K562 (cell line): ENCODE measurements at regions not wholly inside any gene's neighbourhood (a gene's known extent, or its start where the extent isn't known, plus 50 kb on each side); places are given as distances from the start of the nearest gene placed in this dataset.

Source experiments
- ATAC-seq: fragments of 200-7000 bp; cut with Tn5 transposase; 3 replicates; pipeline ENCODE4 v1.9.1; 2020; ENCODE audit warnings: moderate library complexity
- BruUV-seq: library from RNA; stranded (reverse); fragments of 400-500 nt; replicated peaks from 2 replicates; lab custom pipeline; 2021; lab: Mats Ljungman, UMichigan
- CTCF ChIA-PET: fragments of 300-600 bp; formaldehyde crosslinking; extraction: SDS; loops from one replicate; lab custom pipeline; 2021; ENCODE audit warnings: low intra/inter-chr PET ratio; lab: Yijun Ruan, JAX
- POLR2A ChIA-PET: fragments of 300-600, 350-650 bp; sonication (Branson Sonifier 250); formaldehyde crosslinking; extraction: SDS; loops from one replicate; lab custom pipeline; 2021; ENCODE audit warnings: antibody characterized with exemption, inconsistent platforms; lab: Yijun Ruan, JAX
- DNase-seq, 4 experiments: peaks; one replicate each; pipeline versions ENCODE4 v3.0.0 to v3.0.0-alpha.2; 2011 to 2018; ENCODE audit warnings: low spot score in 3 of 4, mixed read lengths in 3 of 4; ENCODE audit errors: extremely low read depth in 1 of 4
- FAIRE-seq: peaks from 2 replicates; lab custom pipeline; 2011; peaks lifted over from hg19 to GRCh38; lab: Jason Lieb, UNC
- H2AFZ ChIP-seq: 2 replicates; pipeline ENCODE4 v1.6.0; 2011; ENCODE audit warnings: low read depth, low read length, control low read depth, inconsistent platforms
- H3K27ac ChIP-seq: fragments of 200-600 bp; 3 replicates; pipeline ENCODE4 v1.8.0; 2011; ENCODE audit warnings: low read depth, mild to moderate bottlenecking, control low read depth, inconsistent platforms, low read length, moderate library complexity, mixed read lengths; ENCODE audit errors: extremely low read depth
- H3K27me3 ChIP-seq, 2 experiments: fragments of 300-600 bp in 1 of 2; 2 replicates in 1 of 2; 3 replicates in 1 of 2; pipeline versions ENCODE4 v1.6.0 to v1.8.0; 2011; ENCODE audit warnings: inconsistent platforms in 2 of 2, low read length in 2 of 2, mild to moderate bottlenecking in 1 of 2, mixed read lengths in 1 of 2, moderate library complexity in 1 of 2; ENCODE audit not compliant: control insufficient read depth in 2 of 2, insufficient read depth in 2 of 2
- H3K36me3 ChIP-seq: fragments of 300-600 bp; 3 replicates; pipeline ENCODE4 v1.8.0; 2011; ENCODE audit warnings: mild to moderate bottlenecking, low read length, inconsistent platforms; ENCODE audit not compliant: control insufficient read depth, insufficient read depth
- H3K4me1 ChIP-seq, 2 experiments: fragments of 200-600 bp in 1 of 2; replicated peaks in 1 of 2; 2 replicates in 1 of 2; 3 replicates in 1 of 2; pipeline versions ENCODE4 v1.5.1 to v1.8.0; 2011; ENCODE audit warnings: inconsistent platforms in 2 of 2, low read length in 2 of 2, mild to moderate bottlenecking in 1 of 2, mixed read lengths in 1 of 2, moderate library complexity in 1 of 2; ENCODE audit not compliant: control insufficient read depth in 2 of 2, insufficient read depth in 2 of 2
- H3K4me2 ChIP-seq: 2 replicates; pipeline ENCODE4 v1.6.1; 2011; ENCODE audit warnings: low read length, control low read depth, inconsistent platforms, mixed read lengths; ENCODE audit not compliant: insufficient read depth
- H3K4me3 ChIP-seq: fragments of 200-600 bp; sonication (generic), shearing (Covaris generic); 2 replicates; pipeline ENCODE4 v1.5.1; 2016; ENCODE audit warnings: control low read depth, inconsistent platforms
- H3K79me2 ChIP-seq: fragments of 200-600 bp; 3 replicates; pipeline ENCODE4 v1.8.0; 2011; ENCODE audit warnings: low read length, inconsistent platforms; ENCODE audit not compliant: control insufficient read depth, insufficient read depth
- H3K9ac ChIP-seq, 2 experiments: 2 replicates each; pipeline versions ENCODE4 v1.6.0 to v1.6.1; 2011; ENCODE audit warnings: low read depth in 2 of 2, low read length in 2 of 2, control low read depth in 1 of 2, inconsistent platforms in 1 of 2, mild to moderate bottlenecking in 1 of 2, mixed read lengths in 1 of 2; ENCODE audit not compliant: insufficient read depth in 1 of 2
- H3K9me1 ChIP-seq: one replicate; pipeline ENCODE4 v1.6.0; 2011; ENCODE audit warnings: inconsistent platforms, mild to moderate bottlenecking, low read length, moderate library complexity; ENCODE audit not compliant: control insufficient read depth, insufficient read depth
- H3K9me3 ChIP-seq: replicated peaks from 2 replicates; pipeline ENCODE4 v1.5.1; 2011; ENCODE audit warnings: low read depth, low read length, inconsistent platforms; ENCODE audit not compliant: control insufficient read depth, insufficient read depth
- H4K20me1 ChIP-seq: replicated peaks from 2 replicates; pipeline ENCODE4 v1.6.1; 2011; ENCODE audit warnings: low read length, inconsistent platforms, mixed read lengths; ENCODE audit not compliant: control insufficient read depth, insufficient read depth
- CTCFL ChIP-seq: IDR thresholded peaks from 2 replicates; pipeline ENCODE4 v1.6.1; 2011; ENCODE audit warnings: borderline replicate concordance, low read depth, mild to moderate bottlenecking, moderate library complexity, low read length; ENCODE audit not compliant: insufficient read depth, poor library complexity, severe bottlenecking
- L3MBTL2 ChIP-seq: fragments of 450-650 bp; IDR thresholded peaks from 2 replicates; pipeline ENCODE4 v1.6.1; 2016; ENCODE audit warnings: mild to moderate bottlenecking, moderate library complexity
- MAZ ChIP-seq, 2 experiments: fragments of 450-650 bp in 1 of 2; sonication (generic) in 1 of 2; formaldehyde crosslinking; IDR thresholded peaks in 1 of 2; conservative IDR thresholded peaks in 1 of 2; 2 replicates each; pipeline versions ENCODE4 v1.4.0 to v1.5.0; 2020; ENCODE audit warnings: mild to moderate bottlenecking in 1 of 2, missing genetic modification reagents in 1 of 2
- MEF2A ChIP-seq: IDR thresholded peaks from 2 replicates; pipeline ENCODE4 v1.6.1; 2011; ENCODE audit warnings: low read depth, mild to moderate bottlenecking, low read length, moderate library complexity; ENCODE audit not compliant: control insufficient read depth
- NONO ChIP-seq, 2 experiments: fragments of 200-400 bp in 1 of 2; fragments of 450-650 bp in 1 of 2; formaldehyde crosslinking in 1 of 2; IDR thresholded peaks; 2 replicates each; pipeline ENCODE4 v1.6.1; 2017; ENCODE audit warnings: low read depth in 2 of 2, mild to moderate bottlenecking in 2 of 2, moderate library complexity in 2 of 2, low read length in 1 of 2
- PCBP2 ChIP-seq: fragments of 200-400 bp; formaldehyde crosslinking; IDR thresholded peaks from 2 replicates; pipeline ENCODE4 v1.6.1; 2018; ENCODE audit warnings: low read length, low read depth, mild to moderate bottlenecking, moderate library complexity; ENCODE audit not compliant: poor library complexity, severe bottlenecking
- RBM15 ChIP-seq: fragments of 200-400 bp; formaldehyde crosslinking; IDR thresholded peaks from 2 replicates; pipeline ENCODE4 v1.6.1; 2018; ENCODE audit warnings: mild to moderate bottlenecking, low read length, moderate library complexity; ENCODE audit not compliant: insufficient read depth
- RBM25 ChIP-seq: fragments of 200-400 bp; formaldehyde crosslinking; IDR thresholded peaks from 2 replicates; pipeline ENCODE4 v1.6.1; 2018; ENCODE audit warnings: low read length, low read depth, moderate library complexity; ENCODE audit not compliant: severe bottlenecking
- WGBS: fragments of 100-300 bp; shearing (Covaris generic); methylation state at CpG from one replicate; pipeline ENCODE4 v1.1.6; 2016; ENCODE audit warnings: low coverage, mixed read lengths; ENCODE audit not compliant: insufficient coverage; ENCODE audit errors: missing lambda C conversion rate; 5-methylcytosine and 5-hydroxymethylcytosine counted together
- in situ Hi-C: fragments of 300-500 bp; cut with MboI; formaldehyde crosslinking; loops from 4 replicates; pipeline ENCODE4 v1.15.0; 2018; ENCODE audit warnings: inconsistent platforms, mixed read lengths
- intact Hi-C: fragments of 100-400 bp; cut with micrococcal nuclease; formaldehyde crosslinking; loops from 2 replicates; pipeline ENCODE4 v1.14.2; 2022
- TF ChIP-seq, protein P1 (sequence below): fragments of 450-650 bp; IDR thresholded peaks from 2 replicates; pipeline ENCODE4 v1.6.1; 2016
- TF ChIP-seq, protein P2 (sequence below), 2 experiments: fragments of 450-650 bp; IDR thresholded peaks; 2 replicates each; pipeline ENCODE4 v1.6.1; 2016
- TF ChIP-seq, protein P3 (sequence below): fragments of 200-800 bp; sonication (Bioruptor generic); IDR thresholded peaks from 2 replicates; pipeline ENCODE4 v1.6.1; 2017; ENCODE audit warnings: missing genetic modification characterization, missing compliant biosample characterization

DNA sequence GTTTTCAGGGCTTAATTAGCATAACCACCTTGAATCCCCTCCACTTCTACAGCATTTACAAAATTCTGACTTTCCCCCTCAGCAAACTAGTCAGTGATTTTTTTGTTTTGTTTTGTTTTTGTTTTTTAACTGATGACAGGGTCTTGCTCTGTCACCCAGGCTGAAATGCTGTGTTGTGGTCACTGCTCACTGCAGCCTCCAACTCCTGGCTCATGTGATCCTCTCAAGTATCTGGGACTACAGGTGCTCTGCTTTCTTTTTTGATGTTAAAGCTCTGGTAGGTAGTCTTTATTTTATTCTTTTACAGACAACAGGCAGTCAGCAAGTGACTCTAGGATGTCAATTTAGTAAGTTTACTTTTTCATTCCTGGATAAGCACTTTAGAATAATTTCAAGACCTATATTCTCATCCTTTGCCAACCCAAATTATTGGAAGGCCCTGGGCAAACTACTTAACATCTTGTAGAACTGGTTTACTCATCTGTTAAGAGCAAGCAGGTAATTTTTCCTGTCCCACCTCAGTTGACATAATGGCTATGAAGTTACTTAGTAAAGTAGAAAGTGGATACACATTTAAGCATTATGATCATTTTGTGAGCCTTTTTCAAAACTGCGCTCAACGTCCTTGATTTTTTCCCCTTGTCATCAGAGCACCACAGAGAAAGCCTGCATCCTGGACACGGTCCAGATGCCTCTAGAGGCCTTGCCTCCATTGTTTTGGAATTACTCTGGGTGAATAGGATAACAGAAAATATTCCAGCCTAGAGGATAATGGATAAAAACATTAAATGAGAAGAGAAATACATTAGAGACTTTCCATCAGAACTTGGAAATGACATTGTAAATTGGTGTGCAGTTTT lies 69.9 kb upstream of the NDUFB4 start:
- no TSS peak for BruUV-seq
- DNase-seq (no peak), ATAC-seq (no peak), FAIRE-seq (no peak)
- ChIA-PET CTCF (no interaction called here), POLR2A (no interaction called here)
- no peak overlapping the region for H2AFZ ChIP-seq
- no peaks in the 10 kb centered on the region for H3K79me2 ChIP-seq
- in situ Hi-C loops (no loop called here), intact Hi-C loops (no loop called here)
- no peaks in the 10 kb centered on the region for H3K9me1 ChIP-seq
- no peak overlapping the region for H3K27ac ChIP-seq
- no peaks in the 10 kb centered on the region for H3K27me3 ChIP-seq
- WGBS, result 0% methylated on average over 3 of the region's 3 CpGs
- H3K36me3 ChIP-seq, result no peaks in the 10 kb centered on the region
- H4K20me1 ChIP-seq, result no peaks in the 10 kb centered on the region
- no peak overlapping the region for H3K4me2 ChIP-seq
- no peaks in the 10 kb centered on the region for H3K4me1 ChIP-seq
- no peak overlapping the region for H3K9ac ChIP-seq
- no peaks in the 10 kb centered on the region for H3K9me3 ChIP-seq
- no peak overlapping the region for H3K4me3 ChIP-seq
- TF ChIP-seq CTCFL (no peak), RBM15 (no peak), MEF2A (no peak), NONO (IDR thresholded peaks at IDR 0.05; ENCODE audit: low read depth in 2 of 2, low read length in 1 of 2) (no peak), L3MBTL2 (no peak), RBM25 (no peak), MAZ (CRISPR knock-in tag; conservative IDR thresholded peaks at IDR 0.05 in 1 of 2, IDR thresholded peaks at IDR 0.05 in 1 of 2) (no peak), PCBP2 (no peak)
- TF ChIP-seq, protein P1, sequence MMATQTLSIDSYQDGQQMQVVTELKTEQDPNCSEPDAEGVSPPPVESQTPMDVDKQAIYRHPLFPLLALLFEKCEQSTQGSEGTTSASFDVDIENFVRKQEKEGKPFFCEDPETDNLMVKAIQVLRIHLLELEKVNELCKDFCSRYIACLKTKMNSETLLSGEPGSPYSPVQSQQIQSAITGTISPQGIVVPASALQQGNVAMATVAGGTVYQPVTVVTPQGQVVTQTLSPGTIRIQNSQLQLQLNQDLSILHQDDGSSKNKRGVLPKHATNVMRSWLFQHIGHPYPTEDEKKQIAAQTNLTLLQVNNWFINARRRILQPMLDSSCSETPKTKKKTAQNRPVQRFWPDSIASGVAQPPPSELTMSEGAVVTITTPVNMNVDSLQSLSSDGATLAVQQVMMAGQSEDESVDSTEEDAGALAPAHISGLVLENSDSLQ, result no peak
- TF ChIP-seq, protein P2, sequence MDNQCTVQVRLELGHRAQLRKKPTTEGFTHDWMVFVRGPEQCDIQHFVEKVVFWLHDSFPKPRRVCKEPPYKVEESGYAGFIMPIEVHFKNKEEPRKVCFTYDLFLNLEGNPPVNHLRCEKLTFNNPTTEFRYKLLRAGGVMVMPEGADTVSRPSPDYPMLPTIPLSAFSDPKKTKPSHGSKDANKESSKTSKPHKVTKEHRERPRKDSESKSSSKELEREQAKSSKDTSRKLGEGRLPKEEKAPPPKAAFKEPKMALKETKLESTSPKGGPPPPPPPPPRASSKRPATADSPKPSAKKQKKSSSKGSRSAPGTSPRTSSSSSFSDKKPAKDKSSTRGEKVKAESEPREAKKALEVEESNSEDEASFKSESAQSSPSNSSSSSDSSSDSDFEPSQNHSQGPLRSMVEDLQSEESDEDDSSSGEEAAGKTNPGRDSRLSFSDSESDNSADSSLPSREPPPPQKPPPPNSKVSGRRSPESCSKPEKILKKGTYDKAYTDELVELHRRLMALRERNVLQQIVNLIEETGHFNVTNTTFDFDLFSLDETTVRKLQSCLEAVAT (IDR thresholded peaks at IDR 0.05), result no peak
- TF ChIP-seq, protein P3, sequence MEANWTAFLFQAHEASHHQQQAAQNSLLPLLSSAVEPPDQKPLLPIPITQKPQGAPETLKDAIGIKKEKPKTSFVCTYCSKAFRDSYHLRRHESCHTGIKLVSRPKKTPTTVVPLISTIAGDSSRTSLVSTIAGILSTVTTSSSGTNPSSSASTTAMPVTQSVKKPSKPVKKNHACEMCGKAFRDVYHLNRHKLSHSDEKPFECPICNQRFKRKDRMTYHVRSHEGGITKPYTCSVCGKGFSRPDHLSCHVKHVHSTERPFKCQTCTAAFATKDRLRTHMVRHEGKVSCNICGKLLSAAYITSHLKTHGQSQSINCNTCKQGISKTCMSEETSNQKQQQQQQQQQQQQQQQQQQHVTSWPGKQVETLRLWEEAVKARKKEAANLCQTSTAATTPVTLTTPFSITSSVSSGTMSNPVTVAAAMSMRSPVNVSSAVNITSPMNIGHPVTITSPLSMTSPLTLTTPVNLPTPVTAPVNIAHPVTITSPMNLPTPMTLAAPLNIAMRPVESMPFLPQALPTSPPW (CRISPR knock-in tag), result no peak
